Activated CD8-positive, alpha-beta T cell treated with anti-CD3 and anti-CD28 coated beads, Interleukin-2, amount 10 ng/mL, durations not matched to agents 7 days and 5 days (primary cell): ENCODE measurements at regions not wholly inside any gene's neighbourhood (a gene's known extent, or its start where the extent isn't known, plus 50 kb on each side); places are given as distances from the start of the nearest gene placed in this dataset.
A peak's percentile ranks its signal among the peaks of the same experiment; 100 is the strongest.

Experiments
- ATAC-seq: fragments of 150-1000 bp; cut with Tn5 transposase; one replicate; pipeline ENCODE4 v1.10.0; 2021; ENCODE audit warnings: moderate library complexity
- CTCF ChIA-PET: fragments of 350-600 bp; sonication (Branson Sonifier 250); formaldehyde crosslinking; loops from one replicate; lab custom pipeline; 2021; ENCODE audit warnings: antibody characterized with exemption; lab: Charles Lee
- POLR2A ChIA-PET: fragments of 350-600 bp; sonication (Branson Sonifier 250); formaldehyde crosslinking; loops from one replicate; lab custom pipeline; 2021; ENCODE audit warnings: antibody characterized with exemption; lab: Charles Lee
- DNase-seq: peaks from one replicate; pipeline ENCODE4 v3.0.0-alpha.2; 2020
- H3K27ac Mint-ChIP-seq: one replicate; pipeline ENCODE4 v1.8.0; 2021; ENCODE audit warnings: mild to moderate bottlenecking, mixed read lengths
- H3K27me3 Mint-ChIP-seq: one replicate; pipeline ENCODE4 v1.8.0; 2021; ENCODE audit warnings: low read depth, mixed read lengths
- H3K36me3 Mint-ChIP-seq: one replicate; pipeline ENCODE4 v1.8.0; 2021; ENCODE audit warnings: low read depth, mixed read lengths
- H3K4me1 Mint-ChIP-seq: one replicate; pipeline ENCODE4 v1.8.0; 2021; ENCODE audit warnings: low read depth, mixed read lengths
- H3K4me3 Mint-ChIP-seq: one replicate; pipeline ENCODE4 v1.8.0; 2021; ENCODE audit warnings: mild to moderate bottlenecking, mixed read lengths
- H3K9me3 Mint-ChIP-seq: one replicate; pipeline ENCODE4 v1.8.0; 2022; ENCODE audit warnings: mixed read lengths; ENCODE audit not compliant: insufficient read depth

DNA sequence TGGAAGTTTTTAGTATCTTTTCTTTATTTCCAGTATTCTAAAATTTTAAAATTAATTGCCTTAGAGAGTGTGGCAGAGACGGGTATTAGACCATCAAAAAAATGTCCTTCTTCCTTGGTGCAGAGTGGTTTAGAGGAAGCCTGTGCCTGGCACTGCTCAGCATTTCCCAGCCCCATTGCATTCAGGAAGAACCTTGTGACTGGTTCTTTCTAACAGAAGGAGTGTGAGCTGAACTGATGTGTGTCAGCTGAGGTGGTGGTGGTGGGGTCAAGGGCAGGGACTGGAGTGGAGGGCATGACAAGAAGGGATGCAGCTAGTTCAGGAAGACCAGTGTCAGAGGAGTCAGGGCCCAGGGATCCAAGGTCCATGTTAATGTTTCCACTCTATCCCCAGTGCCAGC is 58.7 kb upstream of the FDX1 start:
- ChIA-PET CTCF (interaction anchor here (1.5 kb wide), 1 partner anchor 170 kb away, joined by 5 read pairs; no protein-coding TSS in a partner anchor), POLR2A (no interaction called here)
- ATAC-seq (no peak), DNase-seq (no peak)
- Mint-ChIP-seq H3K27ac (no peak overlapping the region), H3K36me3 (no peaks in the 10 kb centered on the region), H3K4me1 (peaks cover 8% of the 10 kb centered on the region), H3K9me3 (no peaks in the 10 kb centered on the region), H3K27me3 (no peaks in the 10 kb centered on the region), H3K4me3 (no peak overlapping the region)

DNA sequence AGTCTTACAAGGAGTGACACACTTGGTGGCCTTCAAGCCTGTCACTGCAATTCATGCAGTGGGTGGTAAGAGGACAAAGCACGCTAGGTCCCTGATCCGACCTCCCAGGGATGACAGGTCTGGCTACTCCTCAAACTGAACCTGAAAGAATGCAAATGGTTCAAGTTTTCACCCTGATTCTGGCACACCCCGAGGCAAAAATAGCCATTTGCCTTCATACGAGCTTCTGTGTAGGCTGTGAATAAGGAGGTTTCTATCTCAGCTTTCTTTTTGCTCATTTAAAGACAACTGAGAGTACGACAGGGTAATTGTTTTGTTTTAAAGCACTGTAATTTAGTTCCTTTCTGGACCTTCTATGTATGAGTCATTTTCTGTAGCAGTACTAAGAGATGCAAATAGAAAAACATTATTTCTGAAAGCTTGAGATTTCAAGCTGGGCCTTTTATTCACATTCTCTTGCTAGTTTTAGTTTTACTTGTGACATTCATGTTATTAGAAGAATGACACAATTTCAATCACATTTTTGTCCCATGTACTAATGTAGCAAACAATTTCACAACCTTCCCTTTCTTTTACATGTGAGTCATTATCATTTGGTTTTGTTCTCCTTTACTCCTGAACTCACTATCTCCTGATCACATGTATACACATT is 56.6 kb upstream of the FDX1 start:
- Mint-ChIP-seq H3K36me3 (no peaks in the 10 kb centered on the region), H3K4me3 (no peak overlapping the region), H3K27ac (no peak overlapping the region), H3K4me1 (peaks cover 12% of the 10 kb centered on the region), H3K9me3 (no peaks in the 10 kb centered on the region), H3K27me3 (no peaks in the 10 kb centered on the region)
- ATAC-seq (no peak), DNase-seq (no peak)
- ChIA-PET CTCF (interaction anchor here (0.7 to 3.7 kb wide), 9 partner anchors 10 to 172 kb away, joined by 3 to 35 read pairs (median 3); partner anchors contain the start of gene FDX1), POLR2A (no interaction called here)

DNA sequence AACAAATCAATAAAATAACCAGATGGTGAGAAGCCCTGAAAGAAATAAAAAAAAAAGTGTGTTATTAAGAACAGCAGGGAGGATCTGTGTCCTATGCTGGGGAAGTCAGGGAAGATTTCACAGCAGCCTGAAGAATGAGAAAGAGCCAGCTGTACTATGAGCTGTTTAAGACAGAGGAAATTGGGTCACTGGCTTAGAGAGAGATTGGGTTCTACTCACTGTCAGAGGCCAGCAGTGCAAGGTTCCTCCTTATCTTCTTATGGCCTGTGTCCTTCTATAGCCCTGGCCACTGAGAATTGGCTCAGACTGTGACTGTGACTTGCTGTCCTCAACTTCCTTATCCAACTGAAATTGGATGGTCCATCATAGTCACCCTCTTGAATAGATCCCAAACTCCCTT is 54.8 kb upstream of the FDX1 start:
- H3K27me3 Mint-ChIP-seq, result no peaks in the 10 kb centered on the region
- H3K4me1 Mint-ChIP-seq, result peaks cover 12% of the 10 kb centered on the region
- H3K9me3 Mint-ChIP-seq, result no peaks in the 10 kb centered on the region
- ATAC-seq (no peak), DNase-seq (no peak)
- no peak overlapping the region for H3K4me3 Mint-ChIP-seq
- H3K27ac Mint-ChIP-seq, result no peak overlapping the region
- no peaks in the 10 kb centered on the region for H3K36me3 Mint-ChIP-seq
- ChIA-PET POLR2A (no interaction called here), CTCF (interaction anchor here (1.4 to 3.7 kb wide), 4 partner anchors 56 to 174 kb away, joined by 3 to 35 read pairs (median 6); no protein-coding TSS in a partner anchor)

DNA sequence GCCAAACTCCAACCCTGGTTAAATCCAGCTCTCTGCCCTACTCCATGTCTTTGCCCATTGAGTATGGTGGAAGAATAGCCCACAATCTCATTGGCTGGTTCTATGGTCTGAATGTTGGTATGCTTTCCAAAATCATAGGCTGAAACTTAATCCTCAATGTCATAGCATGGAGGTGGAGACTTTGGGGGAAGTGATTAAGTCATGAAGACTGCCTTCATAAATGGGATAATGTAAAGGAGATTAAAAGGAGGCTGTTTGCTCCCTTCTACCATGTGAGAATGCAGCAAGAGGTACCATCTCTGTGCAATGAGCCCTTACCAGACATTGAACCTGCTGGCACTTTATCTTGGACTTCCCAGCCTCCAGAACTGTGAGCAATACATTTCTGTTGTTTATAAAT is 54.4 kb upstream of the FDX1 start:
- no peak overlapping the region for H3K4me3 Mint-ChIP-seq
- no peak overlapping the region for H3K27ac Mint-ChIP-seq
- H3K4me1 Mint-ChIP-seq, result peaks cover 12% of the 10 kb centered on the region
- CTCF ChIA-PET, result interaction anchor here (0.6 to 3.7 kb wide), 6 partner anchors 54 to 182 kb away, joined by 3 to 35 read pairs (median 4); partner anchors contain the start of gene FDX1
- POLR2A ChIA-PET, result no interaction called here
- DNase-seq, result no peak
- no peaks in the 10 kb centered on the region for H3K27me3 Mint-ChIP-seq
- H3K36me3 Mint-ChIP-seq, result no peaks in the 10 kb centered on the region
- H3K9me3 Mint-ChIP-seq, result no peaks in the 10 kb centered on the region
- no peak for ATAC-seq

DNA sequence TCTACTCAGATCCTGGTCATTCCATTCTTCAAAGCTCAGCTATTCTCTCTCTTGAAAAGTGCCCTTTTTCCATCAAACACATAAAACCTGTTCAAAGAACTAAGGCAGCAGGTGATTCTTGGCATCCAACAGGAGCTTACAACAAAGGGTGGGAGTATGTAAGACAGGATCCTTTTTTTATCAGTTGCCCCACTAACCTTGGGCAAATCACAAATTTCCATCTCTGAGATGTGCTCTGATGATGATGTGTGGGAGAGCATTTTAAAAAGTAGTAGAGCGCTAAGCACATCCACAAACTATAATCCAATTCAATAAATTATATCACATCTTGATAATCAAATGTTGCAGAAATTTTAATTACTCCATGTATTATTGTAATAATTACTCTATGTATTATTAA is 53.7 kb upstream of the FDX1 start:
- Mint-ChIP-seq H3K4me1 (peaks cover 12% of the 10 kb centered on the region), H3K36me3 (no peaks in the 10 kb centered on the region), H3K4me3 (no peak overlapping the region), H3K27me3 (no peaks in the 10 kb centered on the region), H3K9me3 (no peaks in the 10 kb centered on the region), H3K27ac (no peak overlapping the region)
- no peak for ATAC-seq
- POLR2A ChIA-PET, result no interaction called here
- DNase-seq, result no peak
- CTCF ChIA-PET, result interaction anchor here (0.6 to 3.7 kb wide), 5 partner anchors 54 to 182 kb away, joined by 3 to 35 read pairs (median 4); partner anchors contain the start of gene FDX1

DNA sequence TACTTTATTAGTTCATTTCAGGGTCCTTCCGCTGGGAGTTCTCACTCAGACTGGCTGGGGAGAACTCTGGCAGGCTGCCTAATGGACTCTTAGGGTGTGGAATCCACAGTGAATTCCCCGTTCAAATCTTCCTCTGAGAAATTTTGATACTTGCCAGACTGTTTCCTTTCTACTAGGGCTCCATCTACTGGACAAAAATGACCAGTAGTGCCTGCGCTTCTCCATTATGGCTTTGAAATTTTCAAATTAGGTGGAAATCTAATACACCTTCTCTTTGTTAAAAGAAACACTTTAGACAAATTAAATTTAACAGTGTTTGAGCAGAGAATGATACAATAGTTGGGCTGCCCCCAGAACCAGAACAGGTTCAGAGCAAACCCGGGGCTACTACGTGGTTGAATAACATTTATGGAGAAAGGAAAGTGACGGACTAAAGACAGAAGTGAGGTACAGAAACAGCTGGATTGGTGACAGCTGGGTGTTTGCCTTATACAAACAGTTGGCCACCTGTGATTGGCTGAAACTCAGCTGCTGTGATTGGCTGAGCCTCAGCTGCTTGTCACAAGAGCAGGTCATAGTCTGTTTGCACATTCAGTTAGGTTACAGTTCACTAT is 52.9 kb upstream of the FDX1 start:
- H3K36me3 Mint-ChIP-seq, result no peaks in the 10 kb centered on the region
- H3K4me3 Mint-ChIP-seq, result no peak overlapping the region
- no peak overlapping the region for H3K27ac Mint-ChIP-seq
- peaks cover 12% of the 10 kb centered on the region for H3K4me1 Mint-ChIP-seq
- no peaks in the 10 kb centered on the region for H3K27me3 Mint-ChIP-seq
- POLR2A ChIA-PET, result interaction anchor here (1.0 kb wide), 1 partner anchor 48 kb away, joined by 3 read pairs; no protein-coding TSS in a partner anchor
- CTCF ChIA-PET, result interaction anchor here (0.6 to 2.0 kb wide), 22 partner anchors 9 to 249 kb away, joined by 3 to 27 read pairs (median 3); partner anchors contain the start of gene FDX1
- ATAC-seq (peak; percentile 74), DNase-seq (peak; percentile 42)
- no peaks in the 10 kb centered on the region for H3K9me3 Mint-ChIP-seq

DNA sequence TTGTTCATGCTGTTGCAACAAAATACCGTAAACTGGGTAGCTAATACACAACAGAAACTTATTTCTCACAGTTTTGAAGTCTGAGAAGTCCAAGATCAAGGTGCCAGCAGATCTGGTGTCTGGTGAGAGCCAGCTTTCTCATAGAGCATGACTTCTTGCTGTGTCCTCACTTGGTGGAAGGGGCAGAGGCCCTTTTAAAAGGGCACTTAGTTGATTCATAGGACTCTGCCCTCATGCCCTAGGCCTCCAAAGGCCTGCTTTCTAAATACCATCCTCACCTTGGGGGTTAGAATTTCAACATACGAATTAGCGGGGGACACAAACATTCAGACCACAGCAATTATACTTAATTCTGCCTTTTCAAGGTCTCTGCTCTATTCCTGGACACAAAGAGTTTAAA is 52.3 kb upstream of the FDX1 start:
- Mint-ChIP-seq H3K4me1 (peaks cover 12% of the 10 kb centered on the region), H3K9me3 (no peaks in the 10 kb centered on the region), H3K27ac (no peak overlapping the region), H3K36me3 (no peaks in the 10 kb centered on the region), H3K27me3 (no peaks in the 10 kb centered on the region), H3K4me3 (no peak overlapping the region)
- DNase-seq (no peak), ATAC-seq (no peak)
- POLR2A ChIA-PET, result interaction anchor here (1.0 kb wide), 1 partner anchor 48 kb away, joined by 3 read pairs; no protein-coding TSS in a partner anchor
- CTCF ChIA-PET, result interaction anchor here (0.6 to 2.0 kb wide), 23 partner anchors 9 to 250 kb away, joined by 3 to 27 read pairs (median 3); partner anchors contain the start of gene FDX1

DNA sequence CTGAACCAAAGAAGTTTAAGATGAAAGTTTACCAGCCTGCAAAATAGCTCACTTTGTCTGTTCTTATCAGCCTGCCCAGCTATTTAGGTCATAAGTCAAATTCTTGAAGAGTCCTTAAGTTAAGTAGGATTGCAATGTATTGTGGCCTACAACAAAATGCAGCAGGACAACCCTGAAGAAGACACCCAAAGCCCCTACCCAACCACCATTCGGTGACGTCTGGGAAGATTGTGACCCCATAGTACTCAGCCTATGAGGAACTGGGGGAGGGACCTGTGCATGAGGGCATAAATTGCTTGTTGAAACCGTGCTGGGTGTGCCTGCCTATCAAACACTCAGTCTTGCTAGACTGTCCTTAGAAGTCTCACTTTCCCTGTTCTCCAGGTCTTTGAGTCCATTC is 50.5 kb upstream of the FDX1 start:
- Mint-ChIP-seq H3K4me1 (peaks cover 4% of the 10 kb centered on the region), H3K27me3 (no peaks in the 10 kb centered on the region), H3K9me3 (no peaks in the 10 kb centered on the region), H3K36me3 (no peaks in the 10 kb centered on the region), H3K4me3 (no peak overlapping the region), H3K27ac (no peak overlapping the region)
- ChIA-PET CTCF (no interaction called here), POLR2A (no interaction called here)
- no peak for ATAC-seq
- no peak for DNase-seq

DNA sequence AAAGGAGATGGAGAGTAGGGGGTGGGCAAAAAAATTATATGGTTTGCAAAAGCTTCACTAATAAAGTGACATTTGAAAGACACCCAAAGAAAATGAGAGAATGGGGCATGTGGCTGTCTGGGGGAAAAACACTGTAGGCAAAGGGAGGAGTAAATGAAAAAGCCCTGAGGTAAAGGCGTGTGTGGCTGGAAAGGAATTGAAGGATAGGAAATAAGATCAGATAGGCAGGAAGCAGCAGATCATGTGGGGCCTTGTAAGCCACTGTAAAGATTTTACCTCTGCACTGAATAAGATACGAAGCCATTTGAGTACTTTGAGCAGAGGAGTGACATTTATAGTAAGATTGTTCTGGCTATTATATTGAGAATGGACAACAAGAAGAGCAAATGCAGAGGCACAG is 49.8 kb upstream of the FDX1 start:
- POLR2A ChIA-PET, result no interaction called here
- DNase-seq (no peak), ATAC-seq (no peak)
- no peaks in the 10 kb centered on the region for H3K36me3 Mint-ChIP-seq
- no peak overlapping the region for H3K27ac Mint-ChIP-seq
- H3K27me3 Mint-ChIP-seq, result no peaks in the 10 kb centered on the region
- H3K4me3 Mint-ChIP-seq, result no peak overlapping the region
- peaks cover 4% of the 10 kb centered on the region for H3K4me1 Mint-ChIP-seq
- H3K9me3 Mint-ChIP-seq, result no peaks in the 10 kb centered on the region
- CTCF ChIA-PET, result interaction anchor here (1.3 kb wide), 1 partner anchor 53 kb away, joined by 6 read pairs; no protein-coding TSS in a partner anchor
